H9 (cell line): ENCODE measurements at regions not wholly inside any gene's neighbourhood (a gene's known extent, or its start where the extent isn't known, plus 50 kb on each side); places are given as distances from the start of the nearest gene placed in this dataset.

Experiments used
- DNase-seq: peaks from one replicate; pipeline ENCODE4 v3.0.0-alpha.2; 2017
- H2AFZ ChIP-seq: one replicate; pipeline ENCODE4 v1.6.1; 2013; ENCODE audit warnings: mild to moderate bottlenecking, low read length, control low read depth, moderate library complexity
- H2AK5ac ChIP-seq: 2 replicates; pipeline ENCODE4 v1.6.1; 2013; ENCODE audit warnings: low read length, control low read depth, mixed read lengths; ENCODE audit not compliant: insufficient read length
- H2BK120ac ChIP-seq: one replicate; pipeline ENCODE4 v1.6.1; 2013; ENCODE audit warnings: low read depth, mild to moderate bottlenecking, low read length, control low read depth, inconsistent platforms; ENCODE audit not compliant: poor library complexity, severe bottlenecking
- H2BK12ac ChIP-seq: 2 replicates; pipeline ENCODE4 v1.6.1; 2013; ENCODE audit warnings: low read length, control low read depth, mixed read lengths, low read depth; ENCODE audit not compliant: insufficient read length
- H2BK15ac ChIP-seq: 2 replicates; pipeline ENCODE4 v1.6.1; 2013; ENCODE audit warnings: low read depth, low read length, control low read depth
- H2BK20ac ChIP-seq: one replicate; pipeline ENCODE4 v1.6.1; 2013; ENCODE audit warnings: low read depth, mild to moderate bottlenecking, low read length, control low read depth, inconsistent platforms; ENCODE audit not compliant: poor library complexity, severe bottlenecking
- H2BK5ac ChIP-seq: 2 replicates; pipeline ENCODE4 v1.6.1; 2013; ENCODE audit warnings: low read length, control low read depth, mixed read lengths; ENCODE audit not compliant: insufficient read length
- H3K14ac ChIP-seq: 2 replicates; pipeline ENCODE4 v1.6.1; 2013; ENCODE audit warnings: low read length, control low read depth; ENCODE audit not compliant: insufficient read depth
- H3K18ac ChIP-seq: 2 replicates; pipeline ENCODE4 v1.6.1; 2013; ENCODE audit warnings: low read depth, mild to moderate bottlenecking, mixed read lengths, low read length, control low read depth; ENCODE audit not compliant: insufficient read length
- H3K23ac ChIP-seq: 2 replicates; pipeline ENCODE4 v1.6.1; 2013; ENCODE audit warnings: low read length, control low read depth, mixed read lengths, low read depth; ENCODE audit not compliant: insufficient read length
- H3K23me2 ChIP-seq: 2 replicates; pipeline ENCODE4 v1.6.1; 2013; ENCODE audit warnings: low read depth, mild to moderate bottlenecking, mixed read lengths, low read length, control low read depth; ENCODE audit not compliant: insufficient read length, poor library complexity, severe bottlenecking
- H3K27ac ChIP-seq: 2 replicates; pipeline ENCODE4 v1.5.1; 2013; ENCODE audit warnings: low read length, control low read depth, mixed read lengths, low read depth; ENCODE audit not compliant: insufficient read length
- H3K27me3 ChIP-seq: 2 replicates; pipeline ENCODE4 v1.6.1; 2013; ENCODE audit warnings: low read length, control low read depth, inconsistent platforms; ENCODE audit not compliant: insufficient read depth
- H3K4ac ChIP-seq: 2 replicates; pipeline ENCODE4 v1.6.1; 2013; ENCODE audit warnings: low read depth, mild to moderate bottlenecking, control low read depth, inconsistent platforms, low read length, moderate library complexity
- H3K4me1 ChIP-seq: 2 replicates; pipeline ENCODE4 v1.6.1; 2013; ENCODE audit warnings: low read length, control low read depth, inconsistent platforms; ENCODE audit not compliant: insufficient read depth
- H3K4me2 ChIP-seq: 2 replicates; pipeline ENCODE4 v1.6.1; 2013; ENCODE audit warnings: low read length, control low read depth, mixed read lengths; ENCODE audit not compliant: insufficient read length, insufficient read depth
- H3K56ac ChIP-seq: 2 replicates; pipeline ENCODE4 v1.6.1; 2013; ENCODE audit warnings: low read depth, mild to moderate bottlenecking, mixed read lengths, low read length, control low read depth; ENCODE audit not compliant: insufficient read length
- H3K79me1 ChIP-seq: 2 replicates; pipeline ENCODE4 v1.6.1; 2013; ENCODE audit warnings: low read depth, mild to moderate bottlenecking, moderate library complexity, low read length, control low read depth, inconsistent platforms; ENCODE audit not compliant: insufficient read depth, poor library complexity, severe bottlenecking
- H3K79me2 ChIP-seq: 2 replicates; pipeline ENCODE4 v1.6.1; 2013; ENCODE audit warnings: low read length, control low read depth, inconsistent platforms; ENCODE audit not compliant: insufficient read depth
- H3K9ac ChIP-seq: 2 replicates; pipeline ENCODE4 v1.6.1; 2013; ENCODE audit warnings: low read length, control low read depth, mixed read lengths; ENCODE audit not compliant: insufficient read length; ENCODE audit errors: extremely low read depth
- H3K9me3 ChIP-seq: one replicate; pipeline ENCODE4 v1.6.1; 2013; ENCODE audit warnings: low read depth, low read length, inconsistent platforms; ENCODE audit not compliant: control insufficient read depth
- H3T11ph ChIP-seq: one replicate; pipeline ENCODE4 v1.6.1; 2013; ENCODE audit warnings: mild to moderate bottlenecking, low read length, control low read depth, inconsistent platforms
- H4K20me1 ChIP-seq: one replicate; pipeline ENCODE4 v1.6.1; 2013; ENCODE audit not compliant: control insufficient read depth, insufficient read length, insufficient read depth
- H4K5ac ChIP-seq: 2 replicates; pipeline ENCODE4 v1.6.1; 2013; ENCODE audit warnings: low read depth, mild to moderate bottlenecking, mixed read lengths, low read length, control low read depth; ENCODE audit not compliant: insufficient read length
- H4K8ac ChIP-seq: replicated peaks from 2 replicates; pipeline ENCODE4 v1.6.1; 2013; ENCODE audit warnings: low read length, control low read depth, mixed read lengths, low read depth; ENCODE audit not compliant: insufficient read length
- H4K91ac ChIP-seq: 2 replicates; pipeline ENCODE4 v1.6.1; 2013; ENCODE audit warnings: low read depth, mild to moderate bottlenecking, moderate library complexity, mixed read lengths, low read length, control low read depth; ENCODE audit not compliant: insufficient read length
- H3K27ac Mint-ChIP-seq, 3 experiments: 2 replicates in 2 of 3; 3 replicates in 1 of 3; pipeline ENCODE4 v1.8.0; 2020 to 2021; ENCODE audit warnings: mixed read lengths in 3 of 3, mild to moderate bottlenecking in 1 of 3, moderate library complexity in 1 of 3
- H3K27me3 Mint-ChIP-seq: 2 replicates; pipeline ENCODE4 v1.8.0; 2021; ENCODE audit warnings: low read depth, mild to moderate bottlenecking, moderate library complexity, mixed read lengths
- H3K36me3 Mint-ChIP-seq, 3 experiments: 2 replicates in 2 of 3; 3 replicates in 1 of 3; pipeline ENCODE4 v1.8.0; 2020 to 2021; ENCODE audit warnings: low read depth in 3 of 3, mixed read lengths in 3 of 3; ENCODE audit not compliant: insufficient read depth in 1 of 3
- H3K4me1 Mint-ChIP-seq, 2 experiments: 2 replicates each; pipeline ENCODE4 v1.8.0; 2020; ENCODE audit warnings: mixed read lengths in 2 of 2
- H3K4me3 Mint-ChIP-seq, 2 experiments: 2 replicates in 1 of 2; 3 replicates in 1 of 2; pipeline ENCODE4 v1.8.0; 2020 to 2021; ENCODE audit warnings: mild to moderate bottlenecking in 2 of 2, mixed read lengths in 2 of 2, moderate library complexity in 1 of 2
- H3K9me3 Mint-ChIP-seq, 2 experiments: 2 replicates in 1 of 2; 3 replicates in 1 of 2; pipeline ENCODE4 v1.8.0; 2020; ENCODE audit warnings: mild to moderate bottlenecking in 2 of 2, mixed read lengths in 2 of 2, moderate library complexity in 1 of 2
- WGBS: extraction: QIAGEN DNeasy Blood & Tissue Kit; methylation state at CpG from one replicate; pipeline ENCODE4 v1.1.7; 2013; ENCODE audit warnings: missing lambda C conversion rate, low lambda C conversion rate, mixed read lengths; ENCODE audit not compliant: insufficient read length; ENCODE audit errors: extremely low coverage; 5-methylcytosine and 5-hydroxymethylcytosine counted together
- TF ChIP-seq, protein P1 (sequence below): fragments of 200-600 bp; sonication (generic); conservative IDR thresholded peaks from 3 replicates; pipeline ENCODE4 v1.8.0; 2021; ENCODE audit warnings: antibody characterized with exemption, mild to moderate bottlenecking

DNA sequence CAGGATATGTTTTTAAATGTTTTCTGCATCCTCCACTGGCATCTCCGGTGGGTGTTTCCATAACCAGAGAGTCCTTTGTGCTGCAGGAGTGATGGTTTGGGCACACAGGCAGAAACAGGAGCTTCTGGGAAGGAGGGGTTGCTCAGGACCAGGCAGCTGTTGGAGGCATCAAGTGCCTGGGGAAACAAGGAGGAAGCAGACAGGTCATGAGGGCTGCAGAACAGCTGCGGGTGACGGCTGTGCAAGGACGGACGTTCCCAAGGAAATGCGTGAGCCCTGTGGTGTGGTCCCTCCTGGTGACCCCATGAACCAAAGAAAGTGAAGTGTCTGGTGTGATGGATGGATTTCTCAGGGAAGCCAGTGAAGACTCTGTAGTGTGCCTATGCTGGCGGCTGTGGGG, 61.2 kb upstream of the TNFAIP8L3 start:
- H4K20me1 ChIP-seq: no peaks in the 10 kb centered on the region
- H3K27ac ChIP-seq: no peak overlapping the region
- H2AFZ ChIP-seq: no peak overlapping the region
- no peak overlapping the region for H3K23ac ChIP-seq
- WGBS: no CpG with 5 or more reads among the region's 7 CpGs
- no peaks in the 10 kb centered on the region for H3K23me2 ChIP-seq
- H3T11ph ChIP-seq: no peak overlapping the region
- H3K14ac ChIP-seq: no peak overlapping the region; the same call in 1 of the 2 replicates
- no peak overlapping the region for H2BK12ac ChIP-seq
- H3K36me3 Mint-ChIP-seq: peaks cover 0 to 3% (median 0%) of the 10 kb centered on the region in 3 experiments; a peak in 1 of 7 replicates
- TF ChIP-seq, protein P1, sequence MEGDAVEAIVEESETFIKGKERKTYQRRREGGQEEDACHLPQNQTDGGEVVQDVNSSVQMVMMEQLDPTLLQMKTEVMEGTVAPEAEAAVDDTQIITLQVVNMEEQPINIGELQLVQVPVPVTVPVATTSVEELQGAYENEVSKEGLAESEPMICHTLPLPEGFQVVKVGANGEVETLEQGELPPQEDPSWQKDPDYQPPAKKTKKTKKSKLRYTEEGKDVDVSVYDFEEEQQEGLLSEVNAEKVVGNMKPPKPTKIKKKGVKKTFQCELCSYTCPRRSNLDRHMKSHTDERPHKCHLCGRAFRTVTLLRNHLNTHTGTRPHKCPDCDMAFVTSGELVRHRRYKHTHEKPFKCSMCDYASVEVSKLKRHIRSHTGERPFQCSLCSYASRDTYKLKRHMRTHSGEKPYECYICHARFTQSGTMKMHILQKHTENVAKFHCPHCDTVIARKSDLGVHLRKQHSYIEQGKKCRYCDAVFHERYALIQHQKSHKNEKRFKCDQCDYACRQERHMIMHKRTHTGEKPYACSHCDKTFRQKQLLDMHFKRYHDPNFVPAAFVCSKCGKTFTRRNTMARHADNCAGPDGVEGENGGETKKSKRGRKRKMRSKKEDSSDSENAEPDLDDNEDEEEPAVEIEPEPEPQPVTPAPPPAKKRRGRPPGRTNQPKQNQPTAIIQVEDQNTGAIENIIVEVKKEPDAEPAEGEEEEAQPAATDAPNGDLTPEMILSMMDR: no peak
- no peaks in the 10 kb centered on the region for H3K27me3 ChIP-seq
- no peak overlapping the region for H3K9ac ChIP-seq
- no peaks in the 10 kb centered on the region for H3K9me3 Mint-ChIP-seq
- no peak overlapping the region for H2AK5ac ChIP-seq
- H4K8ac ChIP-seq: no peak overlapping the region
- H2BK15ac ChIP-seq: no peak overlapping the region
- no peaks in the 10 kb centered on the region for H3K4me1 ChIP-seq
- H4K5ac ChIP-seq: no peak overlapping the region
- peaks cover 2 to 6% of the 10 kb centered on the region in 2 experiments; a peak in 3 of 4 replicates for H3K4me1 Mint-ChIP-seq
- no peak overlapping the region for H3K56ac ChIP-seq
- H2BK5ac ChIP-seq: no peak overlapping the region
- H3K4me3 Mint-ChIP-seq: no peak overlapping the region
- no peaks in the 10 kb centered on the region for H3K9me3 ChIP-seq
- no peak overlapping the region for H2BK20ac ChIP-seq
- no peaks in the 10 kb centered on the region for H3K79me2 ChIP-seq
- H3K79me1 ChIP-seq: no peaks in the 10 kb centered on the region
- peaks cover 4% of the 10 kb centered on the region for H3K27me3 Mint-ChIP-seq
- H3K18ac ChIP-seq: no peak overlapping the region
- no peak overlapping the region for H3K4me2 ChIP-seq
- no peak overlapping the region for H4K91ac ChIP-seq
- H2BK120ac ChIP-seq: no peak overlapping the region
- no peak overlapping the region for H3K27ac Mint-ChIP-seq
- no peak for DNase-seq
- H3K4ac ChIP-seq: no peak overlapping the region
